Left colon (tissue), 2 donors: ENCODE measurements at regions not wholly inside any gene's neighbourhood (a gene's known extent, or its start where the extent isn't known, plus 50 kb on each side); places are given as distances from the start of the nearest gene placed in this dataset.

Experiments used
- ATAC-seq: fragments of 200-7000 bp; cut with Tn5 transposase; one replicate; pipeline ENCODE4 v1.9.1; 2020; ENCODE audit warnings: mild to moderate bottlenecking, moderate library complexity
- DNase-seq, 2 donors: peaks; one replicate each; pipeline ENCODE4 v3.0.0-alpha.2; 2020
- intact Hi-C, 2 donors: fragments of 100-400 bp; cut with DNase I in 1 of 2; cut with micrococcal nuclease in 1 of 2; formaldehyde crosslinking; loops; one replicate each; pipeline versions ENCODE4 v1.11.2 to v1.14.0; 2022; cut with DNase I, micrococcal nuclease
- donor health status: DM: no; HTN: no; CAD: no.
- donor health status: DM: yes; HTN: yes; CAD: no.

DNA sequence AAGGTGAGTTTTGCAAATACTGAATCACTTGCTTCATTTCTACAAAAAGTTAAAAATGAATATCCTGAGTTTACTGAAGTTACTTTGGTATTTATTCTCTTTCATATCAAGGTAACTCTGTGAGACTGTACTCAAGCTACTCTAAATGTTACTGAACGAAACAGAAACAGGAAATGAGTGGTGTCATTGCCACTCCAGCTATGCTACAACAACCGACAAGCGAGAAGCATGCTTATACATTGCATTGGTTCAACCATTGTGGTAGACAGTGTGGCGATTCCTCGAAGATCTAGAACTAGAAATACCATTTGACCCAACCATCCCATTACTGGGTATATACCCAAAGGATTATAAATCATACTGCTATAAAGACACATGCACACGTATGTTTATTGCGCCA is 313.2 kb upstream of the THBS1 start:
- intact Hi-C loops = no loop called here
- DNase-seq = no peak
- ATAC-seq = no peak

DNA sequence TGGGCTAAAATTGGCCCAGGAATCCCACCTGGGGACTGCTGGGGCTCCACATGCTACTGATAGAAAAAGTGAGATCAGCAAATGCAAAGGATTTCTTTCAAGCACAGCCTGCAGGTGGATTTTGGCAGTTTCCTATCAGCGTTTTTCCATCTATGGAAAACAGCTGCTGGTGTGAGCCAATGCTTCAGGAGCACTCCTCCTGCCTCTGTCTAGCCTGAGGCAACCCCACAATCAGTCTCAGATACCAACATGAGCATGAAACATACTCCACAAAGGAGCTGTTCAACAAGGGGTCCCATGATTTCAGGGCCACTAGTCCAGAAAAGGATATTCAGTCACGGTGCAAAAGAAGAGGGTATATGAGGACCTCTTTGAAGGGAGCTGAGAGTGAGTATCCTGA is 311.5 kb upstream of the THBS1 start:
- DNase-seq = no peak
- intact Hi-C loops = no loop called here
- ATAC-seq = no peak

DNA sequence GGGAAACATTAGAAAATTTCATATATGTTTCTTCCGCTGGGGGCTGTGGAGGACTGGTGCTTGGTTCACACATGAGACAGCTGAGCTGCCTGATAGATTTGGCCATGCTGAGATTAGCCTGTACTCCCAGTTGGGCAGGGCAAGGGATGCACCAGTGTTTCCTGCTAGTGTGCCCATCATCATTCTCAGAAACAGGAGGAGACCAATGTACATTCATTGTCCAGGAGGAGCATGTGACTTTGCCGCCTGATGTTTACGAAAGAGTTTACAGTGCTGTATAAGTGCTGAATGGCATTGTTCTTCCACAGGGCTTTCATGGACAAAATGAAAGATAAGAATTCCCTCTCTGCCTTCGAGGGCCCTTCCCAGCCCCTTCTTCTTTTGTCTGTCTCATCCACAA is 311.1 kb upstream of the THBS1 start:
- peak; percentile 79 for ATAC-seq
- intact Hi-C loops = no loop called here
- peak in 1 of 2 donors; percentile 23 for DNase-seq

DNA sequence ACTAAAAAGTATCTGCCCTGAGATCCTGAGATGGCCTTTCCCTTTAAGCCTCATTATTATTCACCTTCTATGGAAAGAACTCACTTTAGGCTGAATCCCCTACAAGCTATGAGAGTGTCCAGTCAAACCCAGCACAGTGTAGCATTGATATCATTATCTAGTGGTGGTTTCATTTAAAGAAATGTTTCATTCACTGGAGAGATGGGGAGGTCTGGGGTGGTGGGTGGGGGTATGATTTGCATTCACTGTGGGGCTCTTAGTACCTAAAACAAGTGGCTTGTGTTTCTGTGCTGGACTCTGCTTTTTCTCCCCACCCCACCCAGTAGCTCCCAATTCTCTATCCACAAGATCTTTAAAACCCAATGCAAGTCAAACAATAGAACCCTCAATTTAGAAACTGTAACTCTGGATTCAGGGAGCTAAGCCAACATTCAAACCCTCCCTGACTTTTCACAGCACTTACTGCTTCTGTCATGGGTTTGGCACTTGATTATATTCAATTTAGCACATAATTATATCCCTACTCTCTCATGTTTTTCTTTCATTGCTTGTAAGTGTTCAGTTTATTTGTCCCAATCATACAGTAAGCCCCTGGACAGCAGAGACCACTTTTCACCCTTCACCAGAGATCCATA is 310.5 kb upstream of the THBS1 start:
- ATAC-seq = no peak
- intact Hi-C loops = no loop called here
- no peak for DNase-seq

DNA sequence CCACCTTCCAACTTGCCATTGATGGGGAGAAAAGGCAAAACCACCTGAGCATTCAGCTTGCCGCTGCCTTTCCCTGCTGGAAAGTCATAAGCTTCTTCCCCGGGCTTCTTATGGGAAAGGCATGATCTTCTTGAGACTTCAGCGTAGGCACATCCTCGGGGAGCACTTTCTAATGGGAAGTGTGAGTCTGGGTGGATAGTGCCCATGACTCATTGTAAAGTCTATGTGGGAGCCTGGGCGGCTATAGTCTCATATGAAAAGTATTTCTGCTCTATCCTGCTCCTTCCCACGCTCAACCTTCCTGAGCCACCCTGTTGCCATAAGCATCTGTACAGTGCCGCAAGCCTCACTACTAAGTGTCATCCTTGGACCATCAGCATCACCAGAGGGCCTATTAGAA is 309.9 kb upstream of the THBS1 start:
- intact Hi-C loops = no loop called here
- no peak for ATAC-seq

DNA sequence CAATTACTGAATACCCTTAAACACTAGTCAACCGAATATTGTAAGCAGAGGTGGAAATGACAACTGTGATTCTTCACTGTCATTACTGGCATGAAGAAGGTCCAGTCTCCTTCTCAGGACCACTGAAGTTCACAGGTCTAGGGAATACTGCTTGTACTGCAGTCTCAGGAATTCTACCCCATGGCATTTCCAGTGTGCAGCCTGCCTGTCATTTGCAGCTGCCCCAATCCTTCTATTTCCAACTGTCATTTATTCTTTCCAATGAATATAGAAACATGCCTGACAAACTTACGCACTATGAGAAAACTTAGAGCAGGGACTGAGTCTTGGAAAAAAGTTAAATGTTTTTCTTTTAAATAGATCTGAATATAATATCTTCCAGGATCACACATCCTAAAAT is 308.0 kb upstream of the THBS1 start:
- intact Hi-C loops = no loop called here
- ATAC-seq = no peak
- DNase-seq = no peak

More for the DNA sequence above, 309.9 kb upstream of the THBS1 start:
- no peak for DNase-seq

DNA sequence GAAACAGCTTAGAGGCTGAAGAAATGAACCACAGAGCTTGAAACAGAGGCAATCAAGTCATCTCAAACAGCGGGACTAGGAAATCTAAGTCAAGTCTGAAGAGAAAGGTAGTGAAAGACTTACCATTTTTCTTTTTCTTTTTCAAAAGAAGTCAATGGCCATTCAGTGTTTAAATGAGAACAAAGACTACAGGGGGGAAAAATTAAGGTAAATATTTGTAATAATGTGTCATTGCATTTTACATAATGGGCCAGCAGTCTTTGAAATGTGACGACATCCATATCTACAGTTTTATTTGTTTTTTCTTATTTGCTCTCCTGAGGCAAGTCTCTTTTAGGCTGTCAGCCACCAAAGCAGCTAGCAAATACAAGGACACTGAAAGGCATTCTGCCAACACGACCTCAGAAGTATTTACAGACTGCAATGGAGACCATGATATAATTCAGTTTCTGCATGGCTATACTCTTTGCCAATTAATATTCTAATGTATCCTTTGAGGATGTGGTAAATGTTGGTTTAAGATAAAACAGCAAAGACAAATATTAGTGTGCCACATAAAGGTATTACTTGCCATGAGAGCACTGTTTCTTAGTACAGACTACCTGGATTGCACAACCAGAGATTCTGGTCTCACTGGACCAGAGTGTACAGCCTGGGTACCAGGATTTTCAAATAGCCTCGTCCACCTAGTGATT is 307.0 kb upstream of the THBS1 start:
- DNase-seq (peak in 1 of 2 donors; percentile 27), ATAC-seq (peak; percentile 73)
- intact Hi-C loops = no loop called here

DNA sequence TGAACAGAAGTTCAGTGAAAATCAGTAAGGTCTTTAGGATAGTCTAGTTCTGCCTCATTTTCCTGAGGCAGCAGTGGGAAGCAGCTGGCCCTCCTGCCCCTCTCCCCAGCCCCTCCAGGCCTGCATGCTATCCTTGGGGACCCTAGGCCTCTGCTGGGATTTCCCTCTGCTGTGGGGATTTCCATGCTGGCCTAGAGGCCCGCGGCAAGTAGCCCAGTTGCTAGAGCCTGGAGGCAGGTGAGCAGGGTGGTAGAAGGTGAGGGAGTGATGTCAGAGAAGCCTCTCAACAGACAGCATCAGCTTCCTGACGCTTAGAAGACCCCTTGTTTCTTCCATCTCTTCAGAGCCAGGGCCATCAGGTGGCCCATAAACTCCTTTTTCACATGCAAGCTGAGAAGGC is 305.8 kb upstream of the THBS1 start:
- no peak for ATAC-seq
- intact Hi-C loops = no loop called here

DNA sequence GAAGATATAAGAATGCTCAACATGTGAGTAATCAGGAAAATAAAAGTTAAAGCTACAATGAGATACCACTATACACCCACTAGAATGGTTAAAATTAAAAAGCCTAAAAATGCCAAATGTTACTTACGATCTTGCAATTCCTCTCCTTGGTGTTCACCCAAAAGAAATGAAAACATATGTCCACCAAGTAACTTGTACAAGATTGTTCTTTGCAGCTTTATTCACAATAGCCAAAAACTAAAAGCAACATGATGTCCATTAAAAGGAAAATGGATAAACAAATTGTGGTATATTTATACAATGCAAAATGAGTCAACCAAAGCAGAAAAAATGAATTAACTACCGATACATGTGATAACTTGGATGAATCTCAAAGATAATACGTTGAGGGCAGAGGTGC is 301.6 kb upstream of the THBS1 start:
- intact Hi-C loops = no loop called here
- DNase-seq = no peak
- no peak for ATAC-seq

More for the DNA sequence above, 305.8 kb upstream of the THBS1 start:
- no peak for DNase-seq

DNA sequence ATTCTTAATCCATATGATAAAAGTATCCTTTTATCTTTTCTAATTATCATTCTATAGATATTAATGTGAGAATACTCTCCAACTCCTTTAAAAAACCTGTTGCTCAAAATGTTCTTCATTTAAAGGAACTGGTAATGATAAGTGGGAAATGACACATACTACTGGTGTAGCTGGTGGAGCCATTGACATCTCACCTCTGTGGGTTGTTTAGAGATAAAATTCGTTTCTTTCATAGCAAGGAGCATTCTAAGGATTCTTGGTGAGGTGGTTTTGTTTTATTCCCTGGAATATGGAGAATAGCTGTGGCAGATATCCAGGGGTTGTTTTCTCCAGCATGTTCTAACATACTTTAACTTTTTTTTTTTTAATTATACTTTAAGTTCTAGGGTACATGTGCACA is 299.8 kb upstream of the THBS1 start:
- ATAC-seq = no peak
- DNase-seq = no peak
- intact Hi-C loops = no loop called here

DNA sequence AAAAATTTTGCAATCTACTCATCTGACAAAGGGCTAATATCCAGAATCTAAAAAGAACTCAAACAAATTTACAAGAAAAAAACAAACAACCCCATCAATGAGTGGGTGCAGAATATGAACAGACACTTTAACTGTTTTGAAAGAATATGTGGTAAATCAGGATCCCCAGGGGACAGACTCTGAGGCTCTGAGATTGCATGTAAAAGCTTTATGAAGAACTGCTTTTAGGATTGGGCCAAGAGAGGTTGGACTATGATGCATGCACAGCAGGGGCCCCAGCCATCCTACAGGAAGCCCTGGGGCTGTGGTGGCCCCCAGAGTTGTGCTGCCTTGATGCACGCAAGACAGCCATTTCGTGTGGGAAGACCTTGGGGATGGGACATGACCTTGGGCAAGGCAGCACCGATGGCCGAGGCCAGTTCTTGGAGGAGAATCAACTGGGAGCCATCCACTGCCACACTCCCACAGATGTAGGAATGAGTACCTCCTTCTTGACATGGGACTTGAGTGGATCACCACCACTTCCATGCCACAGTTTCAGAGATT is 298.1 kb upstream of the THBS1 start:
- intact Hi-C loops = no loop called here
- DNase-seq (no peak), ATAC-seq (no peak)

DNA sequence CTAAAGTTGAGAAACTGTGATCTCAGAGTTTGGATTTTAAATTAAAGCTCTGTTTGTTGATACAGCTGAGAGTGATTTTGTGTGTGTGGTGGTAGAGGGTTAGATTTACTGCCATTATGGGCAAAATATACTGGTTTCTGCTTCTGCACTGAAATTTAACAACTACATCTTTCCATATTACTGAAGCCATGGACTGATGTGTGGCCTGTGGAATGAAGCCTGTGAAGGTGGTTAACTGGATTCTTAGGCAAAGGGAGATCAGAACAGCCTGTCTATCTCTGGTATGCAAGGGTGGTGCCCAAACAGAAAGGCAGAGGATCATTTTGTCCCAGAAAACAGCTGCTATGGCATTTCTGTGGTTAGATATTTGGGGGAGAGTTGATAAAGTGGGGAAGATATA is 297.3 kb upstream of the THBS1 start:
- no peak for ATAC-seq
- DNase-seq = no peak
- intact Hi-C loops = no loop called here

DNA sequence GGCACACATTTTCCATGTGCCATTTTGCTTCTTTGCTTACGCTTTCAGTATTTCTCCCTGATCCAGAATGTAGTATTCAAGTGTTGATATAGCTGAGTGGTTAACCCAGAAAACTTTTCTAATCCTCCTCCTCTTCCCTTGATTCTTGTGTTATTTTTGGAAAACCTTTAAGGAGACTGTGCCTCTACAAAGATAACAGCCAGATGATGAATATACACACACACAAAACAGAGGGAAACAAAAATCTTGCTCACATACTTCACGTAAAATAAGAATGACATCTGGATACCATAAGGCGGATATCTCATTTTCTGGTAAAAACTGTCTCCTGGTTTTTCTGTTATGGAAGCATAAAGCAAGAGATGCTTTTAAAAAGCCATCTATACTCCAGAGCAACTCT is 295.8 kb upstream of the THBS1 start:
- DNase-seq (no peak), ATAC-seq (no peak)
- intact Hi-C loops = no loop called here

DNA sequence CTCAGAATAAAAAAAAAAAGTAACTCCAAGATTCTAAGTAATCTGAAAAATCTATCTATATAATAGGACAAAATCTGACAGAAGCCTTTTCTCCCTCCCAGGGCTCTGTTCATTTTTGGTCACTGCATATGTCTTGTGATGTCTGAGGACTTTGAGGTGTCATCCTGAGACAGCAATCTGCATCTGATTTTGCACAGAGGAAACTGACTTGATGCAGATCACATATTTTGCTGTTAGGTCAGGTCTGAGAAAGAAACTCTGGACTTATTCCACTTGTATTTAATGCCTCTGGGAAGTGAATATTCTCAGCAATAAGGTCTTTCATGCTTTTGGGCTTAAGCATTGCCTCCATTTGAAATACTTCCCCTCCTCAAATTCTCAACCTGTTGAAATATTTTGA is 295.2 kb upstream of the THBS1 start:
- intact Hi-C loops = no loop called here
- no peak for ATAC-seq
- DNase-seq = no peak

DNA sequence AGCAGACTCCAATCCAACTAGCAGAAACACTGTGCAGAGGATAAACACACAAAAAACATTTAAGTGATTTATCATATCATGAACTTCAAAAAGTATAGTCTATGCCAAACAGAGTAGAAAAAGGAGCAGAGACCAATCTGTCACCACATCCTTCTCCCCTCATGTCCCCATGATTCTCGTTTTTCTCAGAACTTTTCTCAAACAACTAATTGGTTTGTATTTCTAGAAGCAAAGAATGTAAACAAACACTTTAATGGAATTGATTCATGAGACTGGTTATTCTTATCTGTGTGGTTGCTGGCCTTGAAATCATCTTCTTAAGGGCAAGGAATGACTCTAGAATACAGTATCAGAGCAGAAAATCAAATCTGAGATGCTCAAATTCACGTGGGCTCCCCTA is 294.2 kb upstream of the THBS1 start:
- DNase-seq (no peak), ATAC-seq (no peak)
- intact Hi-C loops = no loop called here

DNA sequence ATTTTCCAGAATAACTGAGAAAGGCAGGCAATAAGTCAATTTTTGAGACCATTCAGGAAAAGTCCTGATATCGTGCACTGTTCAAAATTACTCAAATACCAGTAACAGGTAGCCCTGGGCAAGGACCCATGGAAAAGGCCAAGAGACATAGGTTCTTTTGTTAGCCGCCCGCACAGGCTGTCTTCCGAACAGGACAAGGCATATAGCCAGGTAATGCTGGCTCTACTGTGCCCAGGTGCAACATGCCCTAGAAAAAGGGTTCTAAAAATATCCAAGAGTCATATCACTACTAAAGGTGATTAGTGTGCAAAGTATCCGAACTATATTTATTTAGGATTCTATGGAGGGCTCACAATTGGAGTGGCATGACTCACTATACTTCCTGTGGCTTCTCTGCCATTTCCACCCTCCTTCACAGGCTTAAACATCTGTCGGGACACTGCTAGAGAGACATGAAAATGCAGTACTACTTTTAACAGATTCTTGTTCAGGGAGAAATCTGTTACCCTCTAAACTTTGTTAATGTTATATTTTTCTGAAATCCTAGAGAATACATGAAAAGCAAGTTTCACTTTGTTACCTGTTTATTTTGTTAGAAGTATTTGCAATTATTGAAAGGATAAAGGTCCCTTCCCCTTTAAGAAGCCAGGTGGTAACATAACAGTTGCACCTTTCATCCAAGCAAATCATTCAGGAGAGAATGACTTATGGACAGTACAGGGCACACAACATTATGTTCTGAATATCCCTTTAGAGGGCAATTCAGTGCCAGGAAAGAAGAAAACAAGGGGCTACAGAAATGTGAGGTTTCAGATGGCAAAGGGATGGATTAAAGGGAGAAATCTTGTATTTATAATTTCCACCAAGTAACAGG is 293.3 kb upstream of the THBS1 start:
- intact Hi-C loops = no loop called here
- ATAC-seq (no peak), DNase-seq (no peak)

DNA sequence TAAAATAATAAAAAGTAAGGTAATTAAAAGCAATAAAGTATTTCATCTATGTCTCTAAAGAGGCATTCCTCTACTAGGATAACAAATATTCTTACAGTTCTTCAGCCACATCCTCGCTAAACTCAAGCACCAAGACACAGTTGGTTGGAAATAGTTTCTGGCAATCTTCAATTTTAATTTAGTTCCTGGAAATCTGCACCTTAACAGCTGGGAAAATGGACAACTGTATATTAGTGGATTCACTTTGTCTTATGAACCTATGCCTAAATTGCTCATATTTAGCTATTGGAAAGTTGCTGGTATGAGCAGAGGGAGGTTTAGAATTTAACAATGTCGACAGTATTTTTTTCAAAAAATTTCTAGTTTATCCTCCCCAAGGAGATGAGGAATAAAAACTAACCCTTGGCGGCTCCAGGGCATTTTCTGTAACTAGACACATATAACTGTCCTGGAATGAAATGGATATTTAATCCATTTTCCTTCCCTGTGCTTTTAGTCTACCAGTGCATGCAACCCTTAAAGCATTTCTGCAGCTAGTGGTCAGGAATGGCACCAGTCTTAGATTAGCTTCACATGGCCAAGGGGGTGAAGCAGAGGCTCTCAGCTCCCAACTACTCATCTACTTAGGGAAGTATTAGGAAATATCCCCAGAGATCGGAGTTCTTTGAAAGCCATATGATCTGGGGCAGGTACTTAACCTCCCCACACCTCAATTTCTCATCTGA is 290.0 kb upstream of the THBS1 start:
- DNase-seq (no peak), ATAC-seq (no peak)
- intact Hi-C loops = no loop called here

DNA sequence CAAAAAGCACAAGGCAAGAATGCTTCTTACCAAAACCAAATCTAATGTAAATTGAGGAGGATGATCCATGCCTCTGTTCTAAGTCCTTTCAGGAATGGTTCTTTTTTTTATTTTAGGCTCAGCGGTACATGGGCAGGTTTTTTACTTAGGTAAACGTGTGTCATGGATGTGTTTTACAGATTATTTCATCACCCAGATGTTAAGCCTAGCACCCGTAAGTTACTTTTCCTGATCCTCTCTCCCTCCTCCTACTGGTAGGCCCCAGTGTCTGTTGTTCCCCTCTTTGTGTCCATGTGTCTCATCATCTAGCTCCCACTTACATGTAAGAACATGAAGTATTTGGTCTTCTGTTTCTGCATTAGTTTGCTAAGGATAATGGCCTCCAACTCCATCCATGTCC is 289.2 kb upstream of the THBS1 start:
- DNase-seq = no peak
- ATAC-seq = no peak
- intact Hi-C loops = no loop called here

DNA sequence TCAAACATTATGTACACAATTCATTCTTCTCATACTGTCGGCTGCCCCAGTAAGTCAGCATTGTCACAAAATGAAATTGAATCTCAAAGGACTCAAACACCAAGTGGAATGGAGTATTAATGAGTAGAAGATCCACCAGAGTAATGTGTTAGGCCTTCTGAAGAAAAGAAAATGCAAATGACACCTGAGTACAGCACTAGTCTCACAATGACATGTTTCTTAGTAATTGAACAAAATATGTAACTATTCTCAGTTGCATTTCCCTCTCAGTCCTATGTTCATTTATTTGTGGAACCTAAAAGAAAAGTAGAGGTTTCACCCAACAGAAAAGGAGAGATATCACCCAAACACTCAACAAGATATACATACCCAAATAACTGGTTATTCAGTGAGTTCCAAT is 283.9 kb upstream of the THBS1 start:
- ATAC-seq = no peak
- no peak for DNase-seq
- intact Hi-C loops = no loop called here
